PC-3 (cell line): ENCODE measurements at regions not wholly inside any gene's neighbourhood (a gene's known extent, or its start where the extent isn't known, plus 50 kb on each side); places are given as distances from the start of the nearest gene placed in this dataset.
"Not testable (repeated sequence)": the region's sequence is repeated elsewhere in the genome, so short reads cannot be mapped to it uniquely, and the experiment has no call there.

Experiments used
- ATAC-seq: fragments of 200-7000 bp; cut with Tn5 transposase; 2 replicates; pipeline ENCODE4 v1.9.1; 2020; ENCODE audit warnings: mild to moderate bottlenecking, moderate library complexity
- BruUV-seq: library from RNA; stranded (reverse); fragments of 400-500 nt; replicated peaks from 2 replicates; lab custom pipeline; 2021; lab: Mats Ljungman, UMichigan
- CTCF ChIA-PET: fragments of 300-600 bp; sonication (Branson Sonifier 250); formaldehyde crosslinking; loops from one replicate; lab custom pipeline; 2022; ENCODE audit warnings: antibody characterized with exemption; lab: Charles Lee
- POLR2A ChIA-PET: fragments of 300-600 bp; sonication (Branson Sonifier 250); formaldehyde crosslinking; loops from one replicate; lab custom pipeline; 2022; ENCODE audit warnings: antibody characterized with exemption; ENCODE audit not compliant: unreplicated experiment; lab: Charles Lee
- DNase-seq: peaks from one replicate; pipeline ENCODE4 v3.0.0-alpha.2; 2015
- H2AFZ ChIP-seq: fragments of 300-600 bp; sonication (generic); 2 replicates; pipeline ENCODE4 v1.6.0; 2016; ENCODE audit warnings: antibody characterized with exemption, low read length
- H3F3A ChIP-seq: fragments of 300-600 bp; sonication (generic); one replicate; pipeline ENCODE4 v1.6.0; 2017; ENCODE audit warnings: antibody characterized with exemption, low read length, control low read depth, mild to moderate bottlenecking; ENCODE audit not compliant: unreplicated experiment
- H3K27ac ChIP-seq: fragments of 300-600 bp; sonication (generic); 2 replicates; pipeline ENCODE4 v1.5.1; 2016; ENCODE audit warnings: mild to moderate bottlenecking, low read length
- H3K27me3 ChIP-seq: fragments of 300-600 bp; sonication (generic); 2 replicates; pipeline ENCODE4 v1.6.1; 2016; ENCODE audit warnings: low read length, mixed read lengths
- H3K36me3 ChIP-seq: fragments of 300-600 bp; sonication (generic); 2 replicates; pipeline ENCODE4 v1.6.1; 2016; ENCODE audit warnings: low read depth, mixed run types, low read length, mixed read lengths
- H3K4me1 ChIP-seq: fragments of 300-600 bp; sonication (generic); 2 replicates; pipeline ENCODE4 v1.5.1; 2016; ENCODE audit warnings: low read length; ENCODE audit not compliant: insufficient read depth
- H3K4me2 ChIP-seq: fragments of 300-600 bp; sonication (generic); 2 replicates; pipeline ENCODE4 v1.6.0; 2016; ENCODE audit warnings: low read length
- H3K4me3 ChIP-seq: fragments of 300-600 bp; sonication (generic); 2 replicates; pipeline ENCODE4 v1.5.1; 2016; ENCODE audit warnings: mild to moderate bottlenecking, low read length, mixed read lengths
- H3K79me2 ChIP-seq: fragments of 300-600 bp; sonication (generic); 2 replicates; pipeline ENCODE4 v1.6.1; 2017; ENCODE audit warnings: low read length, mixed read lengths
- H3K9ac ChIP-seq: fragments of 300-600 bp; sonication (generic); 2 replicates; pipeline ENCODE4 v1.6.0; 2016; ENCODE audit warnings: mild to moderate bottlenecking, low read length
- H3K9me2 ChIP-seq: fragments of 300-600 bp; sonication (generic); replicated peaks from 2 replicates; pipeline ENCODE4 v1.6.1; 2016; ENCODE audit warnings: mixed run types, low read length, mixed read lengths
- H3K9me3 ChIP-seq: fragments of 300-600 bp; sonication (generic); 2 replicates; pipeline ENCODE4 v1.6.1; 2016; ENCODE audit warnings: low read length, mixed read lengths
- H4K20me1 ChIP-seq: fragments of 300-600 bp; sonication (generic); 2 replicates; pipeline ENCODE4 v1.6.1; 2016; ENCODE audit warnings: low read length, mixed read lengths
- EZH2 ChIP-seq: fragments of 300-600 bp; sonication (generic); IDR thresholded peaks from one replicate; pipeline ENCODE4 v1.6.1; 2017; ENCODE audit warnings: antibody characterized with exemption, mild to moderate bottlenecking, low read length; ENCODE audit not compliant: unreplicated experiment
- EZH2phosphoT487 ChIP-seq: fragments of 300-600 bp; sonication (generic); IDR thresholded peaks from 2 replicates; pipeline ENCODE4 v1.6.1; 2018; ENCODE audit warnings: mild to moderate bottlenecking, antibody characterized with exemption, low read length, borderline replicate concordance
- intact Hi-C: fragments of 100-400 bp; cut with micrococcal nuclease; formaldehyde crosslinking; loops from 2 replicates; pipeline ENCODE4 v1.9.0; 2023
- TF ChIP-seq, protein P1 (sequence below): fragments of 300-600 bp; sonication (generic); conservative IDR thresholded peaks from 2 replicates; pipeline ENCODE4 v1.5.1; 2017; ENCODE audit warnings: antibody characterized with exemption, low read depth, mild to moderate bottlenecking, low read length

DNA sequence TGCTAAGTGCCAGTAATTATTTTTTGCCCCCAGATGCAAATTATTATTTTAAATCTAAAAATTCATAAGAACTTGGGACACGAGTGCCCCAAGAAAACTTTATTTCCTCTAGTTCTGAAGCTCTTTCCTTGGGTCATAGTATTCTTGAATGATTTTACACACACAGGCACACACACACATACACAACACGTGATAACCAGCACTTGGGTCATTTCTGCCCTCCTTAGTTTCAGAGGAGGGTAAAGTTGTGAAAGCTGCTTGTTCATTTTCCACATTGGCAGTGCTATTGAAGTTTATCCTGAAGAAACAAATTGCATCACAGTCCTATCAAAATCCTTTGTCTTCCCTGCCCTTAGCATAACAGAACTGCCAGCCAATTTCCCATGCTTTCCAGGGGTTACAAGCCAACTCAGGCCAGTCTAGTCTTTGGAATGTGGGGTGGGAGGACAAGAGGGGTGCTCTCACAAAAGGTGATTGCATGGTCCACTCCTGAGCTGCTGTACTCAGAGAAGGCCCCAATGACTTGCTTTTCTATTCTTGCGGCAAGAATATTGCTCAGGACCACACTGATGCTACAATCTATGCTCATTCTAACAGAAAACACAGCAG is 98.5 kb upstream of the POGK start:
- Histone ChIP-seq H3K79me2 (no peaks in the 10 kb centered on the region), H2AFZ (no peak overlapping the region), H3K4me1 (no peaks in the 10 kb centered on the region), H3K9me2 (no peaks in the 10 kb centered on the region), H3K36me3 (no peaks in the 10 kb centered on the region), H3K4me2 (no peak overlapping the region), H3K27ac (no peak overlapping the region), H3F3A (no peaks in the 10 kb centered on the region), H3K9ac (no peak overlapping the region), H3K4me3 (no peak overlapping the region), H3K9me3 (no peaks in the 10 kb centered on the region; the same call in 1 of the 2 replicates), H4K20me1 (no peaks in the 10 kb centered on the region), H3K27me3 (no peaks in the 10 kb centered on the region)
- CTCF ChIA-PET, result no interaction called here
- BruUV-seq, result no TSS peak
- intact Hi-C loops, result no loop called here
- DNase-seq, result no peak
- POLR2A ChIA-PET, result no interaction called here
- TF ChIP-seq EZH2 (no peak), EZH2phosphoT487 (no peak)
- TF ChIP-seq, protein P1, sequence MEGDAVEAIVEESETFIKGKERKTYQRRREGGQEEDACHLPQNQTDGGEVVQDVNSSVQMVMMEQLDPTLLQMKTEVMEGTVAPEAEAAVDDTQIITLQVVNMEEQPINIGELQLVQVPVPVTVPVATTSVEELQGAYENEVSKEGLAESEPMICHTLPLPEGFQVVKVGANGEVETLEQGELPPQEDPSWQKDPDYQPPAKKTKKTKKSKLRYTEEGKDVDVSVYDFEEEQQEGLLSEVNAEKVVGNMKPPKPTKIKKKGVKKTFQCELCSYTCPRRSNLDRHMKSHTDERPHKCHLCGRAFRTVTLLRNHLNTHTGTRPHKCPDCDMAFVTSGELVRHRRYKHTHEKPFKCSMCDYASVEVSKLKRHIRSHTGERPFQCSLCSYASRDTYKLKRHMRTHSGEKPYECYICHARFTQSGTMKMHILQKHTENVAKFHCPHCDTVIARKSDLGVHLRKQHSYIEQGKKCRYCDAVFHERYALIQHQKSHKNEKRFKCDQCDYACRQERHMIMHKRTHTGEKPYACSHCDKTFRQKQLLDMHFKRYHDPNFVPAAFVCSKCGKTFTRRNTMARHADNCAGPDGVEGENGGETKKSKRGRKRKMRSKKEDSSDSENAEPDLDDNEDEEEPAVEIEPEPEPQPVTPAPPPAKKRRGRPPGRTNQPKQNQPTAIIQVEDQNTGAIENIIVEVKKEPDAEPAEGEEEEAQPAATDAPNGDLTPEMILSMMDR, result no peak
- ATAC-seq, result no peak

DNA sequence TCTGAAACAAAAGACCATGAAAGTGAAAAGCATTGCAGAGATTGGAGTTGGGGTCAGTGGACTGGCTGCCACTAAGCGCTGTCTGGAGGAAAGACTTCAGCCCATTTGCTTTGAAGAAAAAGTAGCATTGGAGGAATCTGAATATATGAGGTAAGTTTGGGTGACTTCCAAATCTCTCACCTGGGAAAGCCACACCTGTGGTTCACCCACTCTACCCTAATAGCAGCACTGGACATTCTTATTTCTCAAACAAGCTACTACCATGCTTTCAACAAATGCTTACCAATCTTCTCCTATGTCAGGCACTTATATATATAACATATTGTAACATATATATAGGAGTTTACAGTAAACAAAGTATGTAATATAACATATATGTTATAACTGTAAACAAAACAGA is 76.0 kb upstream of the POGK start:
- Histone ChIP-seq H3K9ac (no peak overlapping the region), H3K4me2 (no peak overlapping the region), H3K4me3 (no peak overlapping the region), H4K20me1 (no peaks in the 10 kb centered on the region), H3K27ac (no peak overlapping the region), H3K27me3 (peaks cover 8% of the 10 kb centered on the region; the same call in 1 of the 2 replicates), H3K4me1 (no peaks in the 10 kb centered on the region), H3K9me2 (no peaks in the 10 kb centered on the region), H3K9me3 (no peaks in the 10 kb centered on the region), H2AFZ (no peak overlapping the region), H3K79me2 (no peaks in the 10 kb centered on the region), H3K36me3 (no peaks in the 10 kb centered on the region), H3F3A (no peaks in the 10 kb centered on the region)
- BruUV-seq, result no TSS peak
- ChIA-PET POLR2A (no interaction called here), CTCF (no interaction called here)
- ATAC-seq (no peak), DNase-seq (no peak)
- TF ChIP-seq EZH2phosphoT487 (no peak), EZH2 (no peak)
- TF ChIP-seq, protein P1, result no peak
- intact Hi-C loops, result no loop called here

DNA sequence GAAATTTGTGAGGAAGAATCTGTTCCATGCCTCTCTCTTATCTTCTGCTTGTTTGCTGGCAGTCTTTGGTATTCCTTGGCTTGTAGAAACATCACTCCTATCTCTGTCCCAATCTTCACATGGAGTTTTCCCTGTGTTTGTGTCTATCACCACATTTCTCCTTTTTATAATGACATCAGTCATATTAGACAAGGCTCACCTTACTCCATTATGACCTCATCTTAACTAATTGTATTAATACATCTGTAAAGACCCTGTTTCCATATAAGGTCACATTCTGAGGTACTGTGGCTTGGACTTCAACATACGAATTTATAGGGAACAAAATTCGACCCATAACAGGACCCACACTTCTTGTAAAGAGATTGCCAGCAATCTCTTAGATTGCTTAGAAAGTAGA is 72.3 kb upstream of the POGK start:
- DNase-seq, result no peak
- Histone ChIP-seq H3K36me3 (no peaks in the 10 kb centered on the region), H3K27me3 (peaks cover 8% of the 10 kb centered on the region; the same call in 1 of the 2 replicates), H2AFZ (no peak overlapping the region), H3K27ac (no peak overlapping the region), H3K4me3 (no peak overlapping the region), H3K4me2 (no peak overlapping the region), H3K9me3 (no peaks in the 10 kb centered on the region), H3K79me2 (no peaks in the 10 kb centered on the region), H3K4me1 (no peaks in the 10 kb centered on the region), H3K9ac (no peak overlapping the region), H4K20me1 (no peaks in the 10 kb centered on the region), H3K9me2 (no peaks in the 10 kb centered on the region), H3F3A (no peaks in the 10 kb centered on the region)
- ChIA-PET CTCF (no interaction called here), POLR2A (no interaction called here)
- TF ChIP-seq EZH2phosphoT487, result no peak
- no peak for TF ChIP-seq EZH2
- ATAC-seq, result no peak
- no TSS peak for BruUV-seq
- intact Hi-C loops, result no loop called here

DNA sequence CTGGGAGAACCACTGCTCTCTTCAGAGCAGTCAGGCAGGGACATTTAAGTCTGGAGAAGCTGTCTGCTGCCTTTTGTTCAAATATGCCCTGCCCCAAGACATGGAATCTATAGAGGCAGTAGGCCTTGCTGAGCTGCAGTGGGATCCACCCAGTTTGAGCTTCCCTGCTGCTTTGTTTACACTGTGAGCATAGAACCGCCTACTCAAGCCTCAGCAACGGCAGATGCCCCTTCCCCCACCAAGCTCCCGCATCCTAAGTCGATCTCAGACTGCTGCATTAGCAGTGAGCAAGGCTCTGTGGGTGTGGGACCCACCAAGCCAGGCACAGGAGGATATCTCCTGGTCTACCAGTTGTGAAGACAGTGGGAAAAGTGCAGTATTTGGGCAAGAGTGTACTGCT is 54.6 kb upstream of the POGK start:
- H3K79me2 ChIP-seq, H3K4me3 ChIP-seq, POLR2A ChIA-PET, H2AFZ ChIP-seq, H3K4me2 ChIP-seq, H4K20me1 ChIP-seq, H3F3A ChIP-seq, DNase-seq, H3K27me3 ChIP-seq, H3K9me2 ChIP-seq, CTCF ChIA-PET, H3K9ac ChIP-seq, H3K9me3 ChIP-seq, intact Hi-C loops, H3K4me1 ChIP-seq, H3K36me3 ChIP-seq, H3K27ac ChIP-seq, BruUV-seq, ATAC-seq: not testable (repeated sequence)
